ENCODE measurements at regions not wholly inside any gene's neighbourhood (a gene's known extent, or its start where the extent isn't known, plus 50 kb on each side); places are given as distances from the start of the nearest gene placed in this dataset.

- no peak for ATAC-seq (ENCODE audit: insufficient number of reproducible peaks, low FRiP score, low read depth)
- no peaks in the 10 kb centered on the region for H3K36me3 ChIP-seq
- TF ChIP-seq CTCF (IDR thresholded peaks at IDR 0.05), result no peak
- no peak for DNase-seq (ENCODE audit: low spot score)
- H3K4me3 ChIP-seq, result no peak overlapping the region
- H3K4me1 ChIP-seq (ENCODE audit: control insufficient read depth in 1 of 2, low read depth in 2 of 2), result no peaks in the 10 kb centered on the region
- no peak overlapping the region for H3K27ac ChIP-seq
- no peaks in the 10 kb centered on the region for H3K9me3 ChIP-seq
- H3K27me3 ChIP-seq (replicated peaks; ENCODE audit: insufficient read depth), result no peaks in the 10 kb centered on the region
Measured at GRCh38 chr2:16264491-16264890, 324.1 kb downstream of the MYCN start.

- no peaks in the 10 kb centered on the region for H3K4me1 ChIP-seq (ENCODE audit: control insufficient read depth in 1 of 2, low read depth in 2 of 2)
- DNase-seq (ENCODE audit: low spot score), result no peak
Measured at GRCh38 chr2:16263241-16263890, 323.0 kb downstream of the MYCN start.

DNA sequence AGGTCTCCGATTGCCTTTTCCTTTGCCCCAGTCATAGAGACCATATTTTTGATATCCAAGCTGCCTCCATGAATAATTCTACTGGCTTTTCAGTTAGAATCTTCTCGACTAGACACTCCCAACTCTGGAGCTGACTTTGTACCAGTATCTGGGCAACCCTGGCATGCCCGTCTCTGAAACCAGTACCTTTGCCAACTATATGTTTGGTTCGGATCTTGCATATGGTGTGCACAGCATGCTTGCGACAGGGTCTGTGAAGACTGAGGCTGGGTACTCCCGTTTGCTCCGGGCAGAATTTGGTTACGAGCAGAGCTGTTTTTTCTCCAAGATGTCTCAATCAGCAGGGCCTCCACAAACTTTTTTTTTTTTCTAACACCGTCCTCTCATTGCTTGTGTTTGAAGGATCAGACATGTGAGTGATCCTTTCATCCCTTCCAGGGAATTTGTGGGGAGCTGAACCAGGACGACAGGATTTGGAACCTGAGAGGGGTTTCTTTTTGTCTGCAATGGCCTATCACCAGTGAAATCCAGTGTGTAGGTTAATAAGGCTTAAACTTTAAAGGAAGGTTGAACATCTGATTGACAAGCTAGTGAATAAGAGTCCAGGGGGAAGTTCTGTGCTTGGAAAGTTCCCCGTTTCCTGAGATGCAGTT, 322.3 kb downstream of the MYCN start:
- Histone ChIP-seq H3K27ac (no peak overlapping the region), H3K4me3 (no peak overlapping the region), H3K9me3 (no peaks in the 10 kb centered on the region), H3K36me3 (no peaks in the 10 kb centered on the region), H3K4me1 (ENCODE audit: control insufficient read depth in 1 of 2, low read depth in 2 of 2) (no peaks in the 10 kb centered on the region), H3K27me3 (replicated peaks; ENCODE audit: insufficient read depth) (no peaks in the 10 kb centered on the region)
- no peak for TF ChIP-seq CTCF (IDR thresholded peaks at IDR 0.05)
- ATAC-seq (ENCODE audit: insufficient number of reproducible peaks, low FRiP score, low read depth), result no peak
- DNase-seq (ENCODE audit: low spot score), result no peak

More at GRCh38 chr2:16263241-16263890, 323.0 kb downstream of the MYCN start:
- no peak for TF ChIP-seq CTCF (IDR thresholded peaks at IDR 0.05)
- Histone ChIP-seq H3K36me3 (no peaks in the 10 kb centered on the region), H3K9me3 (no peaks in the 10 kb centered on the region), H3K4me3 (no peak overlapping the region), H3K27me3 (replicated peaks; ENCODE audit: insufficient read depth) (no peaks in the 10 kb centered on the region), H3K27ac (no peak overlapping the region)
- no peak for ATAC-seq (ENCODE audit: insufficient number of reproducible peaks, low FRiP score, low read depth)

DNA sequence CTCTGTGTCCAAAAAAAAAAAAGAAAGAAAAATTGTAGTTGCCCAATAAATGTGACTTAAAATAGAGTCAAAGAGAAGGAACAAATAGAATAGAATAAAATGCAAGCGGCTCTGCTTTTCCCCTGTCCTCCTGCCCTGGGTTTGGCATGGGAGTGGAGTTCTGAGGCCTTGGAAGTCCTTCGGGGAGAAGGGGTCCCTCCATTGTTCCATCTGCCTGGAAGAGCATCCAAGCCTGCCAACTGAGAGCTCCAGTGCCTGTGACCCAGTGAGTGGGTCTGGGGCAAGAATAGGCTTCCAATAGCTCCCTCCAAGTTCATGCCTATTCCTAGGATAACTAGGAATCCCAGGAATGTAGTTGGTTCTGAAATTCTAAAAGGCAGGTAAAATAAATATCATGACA, 321.4 kb downstream of the MYCN start:
- Histone ChIP-seq H3K4me3 (no peak overlapping the region), H3K9me3 (no peaks in the 10 kb centered on the region), H3K27me3 (replicated peaks; ENCODE audit: insufficient read depth) (no peaks in the 10 kb centered on the region), H3K27ac (no peak overlapping the region), H3K36me3 (no peaks in the 10 kb centered on the region), H3K4me1 (ENCODE audit: control insufficient read depth in 1 of 2, low read depth in 2 of 2) (no peaks in the 10 kb centered on the region)
- ATAC-seq (ENCODE audit: insufficient number of reproducible peaks, low FRiP score, low read depth), result no peak
- no peak for DNase-seq (ENCODE audit: low spot score)
- TF ChIP-seq CTCF (IDR thresholded peaks at IDR 0.05), result no peak

DNA sequence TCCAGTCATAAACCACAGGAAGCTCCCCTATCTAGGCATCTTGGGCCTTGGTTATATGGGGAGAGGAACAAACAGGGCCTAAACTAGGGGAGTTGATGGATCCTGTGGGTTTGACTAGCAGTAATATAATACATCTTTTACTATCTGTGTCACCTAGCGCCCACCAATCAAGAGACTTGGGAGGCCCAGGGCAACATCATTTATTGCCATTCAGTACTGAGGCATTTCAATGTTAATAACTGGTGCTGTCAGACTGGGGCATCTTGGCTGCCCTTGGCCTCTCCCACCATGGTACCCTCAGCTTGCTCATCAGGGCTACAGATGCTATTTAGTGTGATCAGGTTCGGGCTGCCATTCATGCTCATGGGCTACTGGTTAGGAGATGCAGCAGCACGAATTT, 320.7 kb downstream of the MYCN start:
- no peaks in the 10 kb centered on the region for H3K36me3 ChIP-seq
- no peak overlapping the region for H3K27ac ChIP-seq
- H3K4me3 ChIP-seq, result no peak overlapping the region
- DNase-seq (ENCODE audit: low spot score), result no peak
- no peaks in the 10 kb centered on the region for H3K27me3 ChIP-seq (replicated peaks; ENCODE audit: insufficient read depth)
- no peak for ATAC-seq (ENCODE audit: insufficient number of reproducible peaks, low FRiP score, low read depth)
- TF ChIP-seq CTCF (IDR thresholded peaks at IDR 0.05), result no peak
- no peaks in the 10 kb centered on the region for H3K9me3 ChIP-seq
- no peaks in the 10 kb centered on the region for H3K4me1 ChIP-seq (ENCODE audit: control insufficient read depth in 1 of 2, low read depth in 2 of 2)
